Hepatocyte (in vitro differentiated cells): ENCODE measurements at regions not wholly inside any gene's neighbourhood (a gene's known extent, or its start where the extent isn't known, plus 50 kb on each side); places are given as distances from the start of the nearest gene placed in this dataset.

Experiments used
- DNase-seq: peaks from one replicate; pipeline ENCODE4 v3.0.0-alpha.2; 2016; ENCODE audit warnings: low spot score
- H2AFZ ChIP-seq: fragments of 200-600 bp; sonication (generic); 2 replicates; pipeline ENCODE4 v1.6.0; 2016; ENCODE audit warnings: antibody characterized with exemption, mild to moderate bottlenecking
- H3K27ac ChIP-seq: fragments of 200-600 bp; sonication (generic); 2 replicates; pipeline ENCODE4 v1.5.1; 2016; ENCODE audit warnings: mild to moderate bottlenecking
- H3K27me3 ChIP-seq: fragments of 200-600 bp; sonication (generic); 2 replicates; pipeline ENCODE4 v1.6.1; 2016
- H3K36me3 ChIP-seq: fragments of 200-600 bp; sonication (generic); replicated peaks from 2 replicates; pipeline ENCODE4 v1.5.1; 2016; ENCODE audit warnings: low read depth; ENCODE audit not compliant: insufficient read depth
- H3K4me1 ChIP-seq: fragments of 200-600 bp; sonication (generic); 2 replicates; pipeline ENCODE4 v1.5.1; 2016; ENCODE audit warnings: mild to moderate bottlenecking, moderate library complexity; ENCODE audit not compliant: insufficient read depth
- H3K4me2 ChIP-seq: fragments of 200-600 bp; sonication (generic); 2 replicates; pipeline ENCODE4 v1.6.0; 2016
- H3K4me3 ChIP-seq: fragments of 200-600 bp; sonication (generic); 2 replicates; pipeline ENCODE4 v1.5.1; 2016; ENCODE audit warnings: mild to moderate bottlenecking
- H3K79me2 ChIP-seq: fragments of 200-600 bp; sonication (generic); 2 replicates; pipeline ENCODE4 v1.6.0; 2017; ENCODE audit warnings: mild to moderate bottlenecking
- H3K9me2 ChIP-seq: fragments of 200-600 bp; sonication (generic); replicated peaks from 2 replicates; pipeline ENCODE4 v1.6.0; 2017; ENCODE audit warnings: mild to moderate bottlenecking; ENCODE audit not compliant: insufficient read depth
- H3K9me3 ChIP-seq: fragments of 200-600 bp; sonication (generic); 2 replicates; pipeline ENCODE4 v1.5.1; 2016; ENCODE audit warnings: low read depth, mild to moderate bottlenecking
- H4K20me1 ChIP-seq: fragments of 200-600 bp; sonication (generic); 2 replicates; pipeline ENCODE4 v1.6.0; 2016; ENCODE audit warnings: mild to moderate bottlenecking; ENCODE audit not compliant: insufficient read depth, poor library complexity, severe bottlenecking
- CTCF ChIP-seq: fragments of 200-600 bp; sonication (generic); IDR thresholded peaks from 2 replicates; pipeline ENCODE4 v1.5.1; 2016; ENCODE audit warnings: antibody characterized with exemption, mild to moderate bottlenecking; ENCODE audit not compliant: poor library complexity
- EZH2 ChIP-seq: fragments of 200-600 bp; sonication (generic); IDR thresholded peaks from 2 replicates; pipeline ENCODE4 v1.6.1; 2016; ENCODE audit warnings: antibody characterized with exemption, mild to moderate bottlenecking, borderline replicate concordance
- EZH2phosphoT487 ChIP-seq: fragments of 200-600 bp; sonication (generic); IDR thresholded peaks from one replicate; pipeline ENCODE4 v1.6.1; 2018; ENCODE audit warnings: antibody characterized with exemption, mild to moderate bottlenecking, low read depth, moderate library complexity; ENCODE audit not compliant: unreplicated experiment, severe bottlenecking
- WGBS: methylation state at CpG from one replicate; pipeline ENCODE4 v1.1.6; 2016; ENCODE audit warnings: low lambda C conversion rate; ENCODE audit errors: missing lambda C conversion rate; 5-methylcytosine and 5-hydroxymethylcytosine counted together

GRCh38 chr4:10334506-10335028, 122.7 kb downstream of the ZNF518B start:
- 85% methylated on average over 3 of the region's 3 CpGs for WGBS
- H3K4me2 ChIP-seq: no peak overlapping the region
- H3K27ac ChIP-seq: no peak overlapping the region
- no peaks in the 10 kb centered on the region for H3K36me3 ChIP-seq
- H3K9me3 ChIP-seq: no peaks in the 10 kb centered on the region
- H4K20me1 ChIP-seq: no peaks in the 10 kb centered on the region
- H3K79me2 ChIP-seq: no peaks in the 10 kb centered on the region
- no peaks in the 10 kb centered on the region for H3K4me1 ChIP-seq
- H3K4me3 ChIP-seq: no peak overlapping the region
- H3K9me2 ChIP-seq: no peaks in the 10 kb centered on the region
- DNase-seq: no peak
- TF ChIP-seq EZH2: no peak
- no peak for TF ChIP-seq CTCF
- no peak for TF ChIP-seq EZH2phosphoT487
- no peaks in the 10 kb centered on the region for H3K27me3 ChIP-seq
- H2AFZ ChIP-seq: no peak overlapping the region

- H3K4me2 ChIP-seq: no peak overlapping the region
- H3K27me3 ChIP-seq: no peaks in the 10 kb centered on the region
- no peaks in the 10 kb centered on the region for H3K9me2 ChIP-seq
- no peaks in the 10 kb centered on the region for H3K79me2 ChIP-seq
- no peak overlapping the region for H2AFZ ChIP-seq
- no peak overlapping the region for H3K27ac ChIP-seq
- no peak overlapping the region for H3K4me3 ChIP-seq
- H4K20me1 ChIP-seq: no peaks in the 10 kb centered on the region
- H3K36me3 ChIP-seq: no peaks in the 10 kb centered on the region
- no peaks in the 10 kb centered on the region for H3K9me3 ChIP-seq
- WGBS: 53% methylated on average over 1 of the region's 1 CpG
- TF ChIP-seq EZH2phosphoT487 (no peak), EZH2 (no peak), CTCF (no peak)
- peak; percentile 11 for DNase-seq
- H3K4me1 ChIP-seq: no peaks in the 10 kb centered on the region
These were observed 123.3 kb downstream of the ZNF518B start for GRCh38 chr4:10333942-10334341.

GRCh38 chr4:10326075-10326474, 131.2 kb downstream of the ZNF518B start:
- no peaks in the 10 kb centered on the region for H3K36me3 ChIP-seq
- DNase-seq: no peak
- no peaks in the 10 kb centered on the region for H3K79me2 ChIP-seq

More at GRCh38 chr4:10326075-10326474, 131.2 kb downstream of the ZNF518B start:
- H3K9me2 ChIP-seq: no peaks in the 10 kb centered on the region
- H2AFZ ChIP-seq: no peak overlapping the region
- TF ChIP-seq CTCF: no peak
- no peaks in the 10 kb centered on the region for H3K9me3 ChIP-seq
- no peak overlapping the region for H3K4me3 ChIP-seq
- H3K4me2 ChIP-seq: no peak overlapping the region
- H4K20me1 ChIP-seq: no peaks in the 10 kb centered on the region
- no peaks in the 10 kb centered on the region for H3K4me1 ChIP-seq
- WGBS: 96% methylated on average over 5 of the region's 5 CpGs
- no peaks in the 10 kb centered on the region for H3K27me3 ChIP-seq
- H3K27ac ChIP-seq: no peak overlapping the region
